Vagina (tissue), 2 donors: ENCODE measurements at regions not wholly inside any gene's neighbourhood (a gene's known extent, or its start where the extent isn't known, plus 50 kb on each side); places are given as distances from the start of the nearest gene placed in this dataset.

ENCODE experiments used
- DNase-seq, 2 donors: peaks; one replicate each; pipeline ENCODE4 v3.0.0-alpha.2; 2017; ENCODE audit errors: extremely low spot score in 2 of 2
- H3K27ac ChIP-seq: fragments of 200-600 bp; sonication (generic); one replicate; pipeline ENCODE4 v1.5.1; 2019
- H3K27me3 ChIP-seq: fragments of 200-600 bp; sonication (generic); one replicate; pipeline ENCODE4 v1.5.1; 2019
- H3K36me3 ChIP-seq, 2 donors: fragments of 200-600 bp; sonication (generic); one replicate each; pipeline ENCODE4 v1.5.1; 2017 to 2019
- H3K4me1 ChIP-seq: fragments of 200-600 bp; sonication (generic); one replicate; pipeline ENCODE4 v1.5.1; 2019
- H3K4me3 ChIP-seq, 2 donors: fragments of 200-600 bp; sonication (generic); 1 replicate in 1 of 2; 2 replicates in 1 of 2; pipeline ENCODE4 v1.5.1; 2016 to 2019
- H3K9me3 ChIP-seq: fragments of 200-600 bp; sonication (generic); one replicate; pipeline ENCODE4 v1.5.1; 2019
- CTCF ChIP-seq, 3 experiments: fragments of 450-650 bp in 2 of 3; fragments of 200-600 bp in 1 of 3; sonication (generic) in 1 of 3; IDR thresholded peaks; one replicate each; pipeline ENCODE4 v1.5.1; 2017 to 2019; ENCODE audit warnings: antibody characterized with exemption in 3 of 3, mild to moderate bottlenecking in 2 of 3, moderate library complexity in 2 of 3
- POLR2A ChIP-seq, 2 donors: fragments of 450-650 bp; IDR thresholded peaks; one replicate each; pipeline ENCODE4 v1.6.1; 2017; ENCODE audit warnings: antibody characterized with exemption in 2 of 2, mild to moderate bottlenecking in 2 of 2, moderate library complexity in 2 of 2
- POLR2AphosphoS5 ChIP-seq, 2 donors: sonication (generic); formaldehyde crosslinking; IDR thresholded peaks; one replicate each; pipeline ENCODE4 v1.9.0; 2017; ENCODE audit warnings: antibody characterized with exemption in 2 of 2, mild to moderate bottlenecking in 2 of 2, low read depth in 1 of 2; ENCODE audit not compliant: insufficient read depth in 1 of 2
- intact Hi-C: fragments of 100-400 bp; cut with DNase I; formaldehyde crosslinking; loops from one replicate; pipeline ENCODE4 v1.15.1; 2023

DNA sequence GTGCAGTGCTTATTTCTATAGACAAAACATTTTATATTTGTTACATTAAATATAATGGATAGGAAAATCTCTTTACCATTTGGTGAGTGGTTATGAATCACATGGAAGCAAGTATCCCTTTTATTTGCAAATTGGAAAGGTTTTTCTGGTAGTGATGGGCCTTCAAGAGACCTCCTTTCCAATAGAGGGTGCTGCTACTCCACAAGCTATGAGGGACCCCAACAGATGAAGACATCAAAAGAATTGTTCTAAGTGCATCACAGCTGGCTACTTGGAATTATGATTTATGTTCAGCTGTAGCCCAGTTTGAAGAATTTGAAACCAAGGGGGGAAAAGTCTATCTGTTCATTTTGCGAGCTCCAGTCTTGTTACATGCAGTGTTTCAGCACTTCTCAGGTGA lies 493.7 kb upstream of the SGCD start:
- Histone ChIP-seq H3K4me3 (no peak overlapping the region), H3K36me3 (no peaks in the 10 kb centered on the region), H3K27me3 (no peaks in the 10 kb centered on the region), H3K27ac (no peak overlapping the region), H3K9me3 (no peaks in the 10 kb centered on the region), H3K4me1 (no peaks in the 10 kb centered on the region)
- TF ChIP-seq CTCF (IDR thresholded peaks at IDR 0.05) (no peak), POLR2AphosphoS5 (IDR thresholded peaks at IDR 0.05; ENCODE audit: insufficient read depth in 1 of 2, low read depth in 1 of 2) (no peak), POLR2A (IDR thresholded peaks at IDR 0.05) (no peak)
- DNase-seq = no peak
- intact Hi-C loops = no loop called here

- Histone ChIP-seq H3K27ac (no peak overlapping the region), H3K9me3 (no peaks in the 10 kb centered on the region), H3K4me3 (no peak overlapping the region), H3K4me1 (no peaks in the 10 kb centered on the region), H3K27me3 (no peaks in the 10 kb centered on the region), H3K36me3 (no peaks in the 10 kb centered on the region)
- DNase-seq = no peak
- TF ChIP-seq CTCF (IDR thresholded peaks at IDR 0.05) = no peak
- TF ChIP-seq POLR2AphosphoS5 (IDR thresholded peaks at IDR 0.05; ENCODE audit: insufficient read depth in 1 of 2, low read depth in 1 of 2) = no peak
- no peak for TF ChIP-seq POLR2A (IDR thresholded peaks at IDR 0.05)
- intact Hi-C loops = no loop called here
Measured at GRCh38 chr5:155834271-155834975, 492.5 kb upstream of the SGCD start.

DNA sequence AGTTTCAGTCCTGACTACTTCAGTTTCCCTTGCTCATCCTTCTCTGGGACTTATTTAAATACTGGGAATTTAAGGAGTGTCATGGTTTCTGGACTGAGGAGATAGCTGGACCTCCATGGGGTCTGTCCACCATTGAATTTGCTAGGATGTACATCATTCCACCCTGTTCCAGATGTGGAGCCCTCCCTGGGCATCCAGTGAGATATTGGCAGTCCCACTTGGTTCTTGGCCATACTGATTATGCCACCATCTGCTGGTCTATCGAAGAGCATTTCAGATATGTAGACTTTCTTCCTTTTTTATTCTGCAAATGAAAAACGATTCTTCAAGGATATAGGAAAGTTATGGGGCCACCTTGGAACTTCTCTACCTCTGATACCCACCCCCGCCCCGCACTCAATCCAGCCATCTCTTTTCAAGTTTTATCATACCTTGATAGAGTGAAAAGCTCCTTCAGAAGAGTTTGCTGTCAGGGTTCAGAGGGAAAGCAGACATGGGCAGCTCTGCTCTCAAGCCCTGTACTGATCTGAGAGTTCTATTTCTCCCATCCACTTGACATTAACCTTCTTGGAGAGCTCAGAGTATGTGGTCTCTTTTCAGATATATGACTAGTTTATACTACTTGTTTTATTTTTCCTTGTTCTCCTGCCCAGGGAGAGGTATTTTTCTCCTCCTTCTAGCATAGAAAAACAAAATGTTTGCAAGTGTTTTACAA lies 490.7 kb upstream of the SGCD start:
- TF ChIP-seq CTCF (IDR thresholded peaks at IDR 0.05) (no peak), POLR2A (IDR thresholded peaks at IDR 0.05) (no peak), POLR2AphosphoS5 (IDR thresholded peaks at IDR 0.05; ENCODE audit: insufficient read depth in 1 of 2, low read depth in 1 of 2) (no peak)
- Histone ChIP-seq H3K36me3 (no peaks in the 10 kb centered on the region), H3K9me3 (no peaks in the 10 kb centered on the region), H3K27ac (no peak overlapping the region), H3K4me1 (no peaks in the 10 kb centered on the region), H3K4me3 (no peak overlapping the region), H3K27me3 (no peaks in the 10 kb centered on the region)
- DNase-seq = no peak
- intact Hi-C loops = no loop called here

GRCh38 chr5:155838394-155838793 lies 488.6 kb upstream of the SGCD start:
- Histone ChIP-seq H3K27me3 (no peaks in the 10 kb centered on the region), H3K36me3 (no peaks in the 10 kb centered on the region), H3K4me3 (no peak overlapping the region), H3K4me1 (no peaks in the 10 kb centered on the region), H3K27ac (no peak overlapping the region), H3K9me3 (no peaks in the 10 kb centered on the region)
- no peak for DNase-seq
- TF ChIP-seq POLR2A (IDR thresholded peaks at IDR 0.05) = no peak
- intact Hi-C loops = no loop called here

DNA sequence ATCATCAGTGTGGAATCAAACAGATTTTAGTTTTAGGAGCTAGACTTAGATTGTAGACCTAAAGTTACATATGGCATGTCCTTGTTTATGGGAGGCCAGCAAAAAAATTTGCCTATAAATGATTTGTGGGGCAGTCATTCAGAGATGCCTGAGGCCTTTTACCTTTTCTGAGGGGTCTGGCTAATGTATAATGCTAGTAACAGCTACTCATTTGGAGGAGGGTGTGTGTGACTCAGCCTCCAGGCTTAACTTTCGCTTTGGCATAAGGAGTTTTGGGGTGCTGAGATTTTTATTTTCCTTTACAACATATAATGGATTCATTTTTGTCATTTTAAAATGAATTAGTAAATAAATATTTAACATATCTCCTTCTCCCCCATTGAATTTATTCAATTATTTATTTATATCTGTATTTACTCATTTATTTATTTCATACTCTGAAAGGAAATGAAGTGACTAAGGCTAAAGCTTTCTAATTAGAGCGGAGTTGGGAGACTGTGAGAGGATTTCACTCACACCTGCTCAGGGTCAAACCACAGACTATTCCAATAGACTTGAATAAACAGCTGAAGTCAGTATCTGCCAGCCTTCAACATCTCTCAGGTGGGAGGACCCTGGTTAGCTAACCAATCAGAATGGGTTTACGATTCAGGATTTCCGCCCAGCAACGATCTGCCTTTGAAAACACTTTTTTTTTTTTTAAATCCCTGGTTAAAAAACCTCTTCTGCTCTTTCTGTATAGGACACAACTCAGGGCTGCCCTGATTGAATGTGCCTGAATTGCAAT lies 487.5 kb upstream of the SGCD start:
- no peaks in the 10 kb centered on the region for H3K36me3 ChIP-seq
- H3K27me3 ChIP-seq = no peaks in the 10 kb centered on the region
- H3K9me3 ChIP-seq = no peaks in the 10 kb centered on the region
- no peaks in the 10 kb centered on the region for H3K4me1 ChIP-seq
- TF ChIP-seq POLR2AphosphoS5 (IDR thresholded peaks at IDR 0.05; ENCODE audit: insufficient read depth in 1 of 2, low read depth in 1 of 2) (no peak), CTCF (IDR thresholded peaks at IDR 0.05) (no peak), POLR2A (IDR thresholded peaks at IDR 0.05) (no peak)
- intact Hi-C loops = no loop called here
- no peak overlapping the region for H3K4me3 ChIP-seq
- DNase-seq = no peak
- no peak overlapping the region for H3K27ac ChIP-seq
